Tibial artery (tissue), 4 donors: ENCODE measurements at regions not wholly inside any gene's neighbourhood (a gene's known extent, or its start where the extent isn't known, plus 50 kb on each side); places are given as distances from the start of the nearest gene placed in this dataset.

Experiments
- DNase-seq, 2 donors: peaks; one replicate each; pipeline ENCODE4 v3.0.0-alpha.2; 2019
- H3K27ac ChIP-seq, 2 donors: fragments of 200-600 bp; sonication (generic) in 1 of 2; 1 replicate in 1 of 2; 2 replicates in 1 of 2; pipeline ENCODE4 v1.5.1; 2018 to 2019; ENCODE audit warnings: mild to moderate bottlenecking in 1 of 2
- H3K27me3 ChIP-seq, 2 donors: fragments of 200-600 bp; sonication (generic) in 1 of 2; one replicate each; pipeline versions ENCODE4 v1.5.1 to v1.6.0; 2016 to 2019
- H3K36me3 ChIP-seq, 3 donors: fragments of 200-600 bp; sonication (generic) in 2 of 3; one replicate each; pipeline ENCODE4 v1.5.1; 2016 to 2019; ENCODE audit warnings: mild to moderate bottlenecking in 2 of 3
- H3K4me1 ChIP-seq, 4 donors: fragments of 200-600 bp; sonication (generic) in 2 of 4; 1 replicate in 3 of 4; 2 replicates in 1 of 4; pipeline ENCODE4 v1.5.1; 2016 to 2019
- H3K4me3 ChIP-seq, 2 donors: fragments of 200-600 bp; sonication (generic) in 1 of 2; 1 replicate in 1 of 2; 2 replicates in 1 of 2; pipeline ENCODE4 v1.5.1; 2018 to 2019; ENCODE audit warnings: mild to moderate bottlenecking in 2 of 2
- H3K9me3 ChIP-seq, 3 donors: fragments of 200-600 bp; sonication (generic) in 1 of 3; one replicate each; pipeline ENCODE4 v1.5.1; 2016 to 2019
- intact Hi-C: fragments of 100-400 bp; cut with DNase I; formaldehyde crosslinking; loops from one replicate; pipeline ENCODE4 v1.15.0; 2023; ENCODE audit warnings: low total_unique reads
- TF ChIP-seq, protein P1 (sequence below), 2 experiments: fragments of 200-600 bp in 1 of 2; fragments of 450-650 bp in 1 of 2; IDR thresholded peaks; one replicate each; pipeline ENCODE4 v1.5.1; 2017 to 2019; ENCODE audit warnings: antibody characterized with exemption in 2 of 2, mild to moderate bottlenecking in 1 of 2, moderate library complexity in 1 of 2

DNA sequence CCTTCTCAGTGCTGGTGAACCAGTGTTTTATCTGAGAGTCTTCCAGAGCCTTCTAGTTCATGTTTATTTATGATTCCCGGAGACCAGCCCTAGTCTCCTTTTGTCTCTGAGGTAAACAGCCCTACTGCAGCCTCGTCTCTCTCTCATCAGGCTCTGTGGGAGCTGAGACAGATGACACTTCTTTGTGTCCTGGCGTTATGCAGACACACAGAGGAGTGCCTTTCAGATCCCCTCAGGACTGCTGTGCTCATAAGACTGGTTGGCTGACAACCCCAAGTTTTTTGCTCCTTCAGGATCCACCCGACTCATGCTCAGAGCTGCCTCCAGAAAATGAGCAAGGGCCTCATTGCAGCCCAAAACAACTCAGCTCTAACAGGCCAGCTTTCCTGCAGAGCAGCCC is 523.8 kb upstream of the SPHKAP start:
- Histone ChIP-seq H3K27ac (no peak overlapping the region), H3K4me1 (no peaks in the 10 kb centered on the region), H3K27me3 (no peaks in the 10 kb centered on the region), H3K9me3 (no peaks in the 10 kb centered on the region), H3K36me3 (no peaks in the 10 kb centered on the region), H3K4me3 (no peak overlapping the region)
- TF ChIP-seq, protein P1, sequence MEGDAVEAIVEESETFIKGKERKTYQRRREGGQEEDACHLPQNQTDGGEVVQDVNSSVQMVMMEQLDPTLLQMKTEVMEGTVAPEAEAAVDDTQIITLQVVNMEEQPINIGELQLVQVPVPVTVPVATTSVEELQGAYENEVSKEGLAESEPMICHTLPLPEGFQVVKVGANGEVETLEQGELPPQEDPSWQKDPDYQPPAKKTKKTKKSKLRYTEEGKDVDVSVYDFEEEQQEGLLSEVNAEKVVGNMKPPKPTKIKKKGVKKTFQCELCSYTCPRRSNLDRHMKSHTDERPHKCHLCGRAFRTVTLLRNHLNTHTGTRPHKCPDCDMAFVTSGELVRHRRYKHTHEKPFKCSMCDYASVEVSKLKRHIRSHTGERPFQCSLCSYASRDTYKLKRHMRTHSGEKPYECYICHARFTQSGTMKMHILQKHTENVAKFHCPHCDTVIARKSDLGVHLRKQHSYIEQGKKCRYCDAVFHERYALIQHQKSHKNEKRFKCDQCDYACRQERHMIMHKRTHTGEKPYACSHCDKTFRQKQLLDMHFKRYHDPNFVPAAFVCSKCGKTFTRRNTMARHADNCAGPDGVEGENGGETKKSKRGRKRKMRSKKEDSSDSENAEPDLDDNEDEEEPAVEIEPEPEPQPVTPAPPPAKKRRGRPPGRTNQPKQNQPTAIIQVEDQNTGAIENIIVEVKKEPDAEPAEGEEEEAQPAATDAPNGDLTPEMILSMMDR (IDR thresholded peaks at IDR 0.05) = no peak
- intact Hi-C loops = no loop called here
- no peak for DNase-seq

DNA sequence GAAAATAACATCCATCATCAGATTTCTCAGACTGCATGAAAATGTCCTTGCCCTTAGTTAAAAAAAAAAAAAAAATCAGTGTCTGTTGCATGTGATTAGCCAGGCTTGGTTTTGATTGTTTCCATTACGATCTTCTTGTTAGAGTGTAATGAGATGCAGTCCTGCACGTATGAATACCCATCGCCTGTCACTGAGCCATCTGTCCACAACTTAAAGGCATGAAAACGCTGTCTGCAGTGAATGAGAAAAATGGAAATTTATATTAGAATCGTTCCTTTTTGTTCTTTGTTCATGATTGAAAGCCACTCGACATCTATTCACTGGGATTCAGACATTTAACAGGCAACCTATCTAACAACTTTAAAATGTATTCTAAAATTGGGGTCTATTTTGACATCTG is 521.7 kb upstream of the SPHKAP start:
- intact Hi-C loops = no loop called here
- TF ChIP-seq, protein P1 (IDR thresholded peaks at IDR 0.05) = no peak
- H3K27ac ChIP-seq = no peak overlapping the region

DNA sequence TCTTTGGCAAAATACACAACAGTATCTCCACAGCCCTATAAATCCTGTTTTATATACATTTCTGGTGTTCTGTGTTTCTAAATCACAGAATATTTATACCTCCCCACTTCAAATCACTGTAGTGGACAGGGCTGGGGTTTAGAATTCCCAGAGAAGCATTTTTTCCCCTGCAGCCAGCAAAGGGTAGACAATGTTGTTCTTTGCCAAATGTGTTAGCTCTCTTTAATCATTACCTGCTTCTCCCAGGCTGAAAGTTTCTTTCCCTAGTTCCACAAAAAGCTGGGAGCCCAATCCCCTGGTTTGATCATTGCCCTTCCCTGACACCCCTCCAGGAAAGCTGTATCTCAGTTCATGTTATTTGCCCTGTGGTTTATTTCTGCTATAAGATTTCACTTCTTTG is 520.0 kb upstream of the SPHKAP start:
- H3K4me3 ChIP-seq = no peak overlapping the region
- no peak for DNase-seq
- intact Hi-C loops = no loop called here
- no peaks in the 10 kb centered on the region for H3K9me3 ChIP-seq
- H3K27ac ChIP-seq = no peak overlapping the region
- H3K4me1 ChIP-seq = no peaks in the 10 kb centered on the region
- TF ChIP-seq, protein P1 (IDR thresholded peaks at IDR 0.05) = no peak
- H3K36me3 ChIP-seq = no peaks in the 10 kb centered on the region
- H3K27me3 ChIP-seq = no peaks in the 10 kb centered on the region

More for the DNA sequence above, 521.7 kb upstream of the SPHKAP start:
- Histone ChIP-seq H3K36me3 (no peaks in the 10 kb centered on the region), H3K27me3 (no peaks in the 10 kb centered on the region), H3K9me3 (no peaks in the 10 kb centered on the region), H3K4me1 (no peaks in the 10 kb centered on the region), H3K4me3 (no peak overlapping the region)
- no peak for DNase-seq

DNA sequence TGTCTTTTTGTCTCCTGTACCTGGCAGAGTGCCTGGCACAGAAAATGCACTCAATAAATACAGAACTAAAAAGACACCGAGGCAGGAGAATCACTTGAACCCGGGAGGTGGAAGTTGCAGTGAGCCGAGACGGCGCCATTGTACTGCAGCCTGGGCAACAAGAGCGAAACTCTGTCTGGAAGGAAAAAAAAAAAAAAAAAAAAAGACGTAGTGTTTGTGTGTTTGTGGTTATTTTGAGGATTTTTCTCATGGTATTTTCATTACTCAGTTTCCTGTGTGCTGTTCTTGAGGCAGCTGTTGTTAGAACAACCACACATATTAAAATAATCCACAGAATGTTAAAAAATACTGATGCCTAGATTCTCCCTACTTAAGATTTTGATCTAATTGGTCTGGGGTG is 519.2 kb upstream of the SPHKAP start:
- TF ChIP-seq, protein P1 (IDR thresholded peaks at IDR 0.05) = no peak
- Histone ChIP-seq H3K9me3 (no peaks in the 10 kb centered on the region), H3K4me1 (no peaks in the 10 kb centered on the region), H3K27ac (no peak overlapping the region), H3K27me3 (no peaks in the 10 kb centered on the region), H3K36me3 (no peaks in the 10 kb centered on the region), H3K4me3 (no peak overlapping the region)
- no peak for DNase-seq
- intact Hi-C loops = no loop called here

DNA sequence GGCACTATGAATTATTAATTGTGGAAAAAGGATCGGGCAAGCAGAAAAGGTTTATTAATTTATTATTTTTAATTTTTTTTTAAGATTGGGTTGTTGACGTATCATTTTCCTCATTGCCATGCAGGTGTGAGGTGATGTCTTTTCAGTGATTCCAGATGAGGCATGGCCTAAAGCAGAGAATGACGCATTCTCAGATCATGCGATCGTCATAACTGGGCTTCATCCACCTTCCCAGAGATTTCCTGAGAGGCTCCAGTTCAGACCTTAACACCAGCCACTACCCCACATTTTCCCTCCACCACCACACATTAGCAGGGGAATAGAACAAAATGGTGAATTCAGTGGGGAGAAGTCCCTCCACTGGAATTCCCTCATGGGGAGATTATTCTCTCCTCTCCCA is 518.4 kb upstream of the SPHKAP start:
- no peak overlapping the region for H3K4me3 ChIP-seq
- no peak overlapping the region for H3K27ac ChIP-seq
- DNase-seq = no peak
- TF ChIP-seq, protein P1 (IDR thresholded peaks at IDR 0.05) = no peak
- no peaks in the 10 kb centered on the region for H3K36me3 ChIP-seq
- H3K9me3 ChIP-seq = no peaks in the 10 kb centered on the region
- no peaks in the 10 kb centered on the region for H3K27me3 ChIP-seq
- intact Hi-C loops = no loop called here
- no peaks in the 10 kb centered on the region for H3K4me1 ChIP-seq

DNA sequence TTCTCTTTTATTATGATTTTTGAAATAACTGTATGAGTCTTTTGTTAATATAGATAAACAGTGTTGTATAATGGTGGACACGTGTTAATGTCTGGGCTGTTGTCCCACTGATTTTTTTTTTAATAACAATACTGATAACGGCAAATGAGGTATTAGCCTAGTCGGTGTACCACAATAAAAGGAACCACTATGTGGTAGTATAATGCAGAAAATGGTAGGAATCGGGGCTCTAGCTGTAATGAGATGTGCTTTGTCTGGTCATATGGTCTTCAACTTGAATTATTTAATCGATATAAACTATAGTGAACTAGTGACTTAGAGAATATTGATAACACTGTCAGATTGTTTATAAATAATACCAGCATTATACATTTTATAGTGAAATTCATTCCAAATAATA is 517.9 kb upstream of the SPHKAP start:
- TF ChIP-seq, protein P1 (IDR thresholded peaks at IDR 0.05) = peak in 1 of 2 experiments; percentile 16
- Histone ChIP-seq H3K4me1 (no peaks in the 10 kb centered on the region), H3K27me3 (no peaks in the 10 kb centered on the region), H3K36me3 (no peaks in the 10 kb centered on the region), H3K4me3 (no peak overlapping the region), H3K9me3 (no peaks in the 10 kb centered on the region), H3K27ac (no peak overlapping the region)
- intact Hi-C loops = no loop called here
- DNase-seq = no peak
